ENCODE measurements at regions not wholly inside any gene's neighbourhood (a gene's known extent, or its start where the extent isn't known, plus 50 kb on each side); places are given as distances from the start of the nearest gene placed in this dataset.

- H3K36me3 ChIP-seq (ENCODE audit: control insufficient read depth, insufficient read depth, low read length): no peaks in the 10 kb centered on the region
- no peaks in the 10 kb centered on the region for H3K9me3 ChIP-seq (ENCODE audit: control insufficient read depth, low read length)
- no peak overlapping the region for H3K4me3 ChIP-seq (ENCODE audit: extremely low read depth, insufficient read depth, low read length, poor library complexity, severe bottlenecking)
- H3K4me1 ChIP-seq (ENCODE audit: control insufficient read depth, insufficient read depth, low read length, poor library complexity, severe bottlenecking): no peaks in the 10 kb centered on the region
- WGBS, 2 experiments (ENCODE audit: insufficient coverage in 2 of 2): 84 to 93% methylated on average over 2 of the region's 3 CpGs
- H3K27ac ChIP-seq (ENCODE audit: low read depth, low read length, severe bottlenecking): no peak overlapping the region
Measured at GRCh38 chr14:28407031-28407825, 359.4 kb upstream of the FOXG1 start.

GRCh38 chr14:28407996-28408395, 358.6 kb upstream of the FOXG1 start:
- H3K4me3 ChIP-seq (ENCODE audit: extremely low read depth, insufficient read depth, low read length, poor library complexity, severe bottlenecking): no peak overlapping the region
- no peaks in the 10 kb centered on the region for H3K9me3 ChIP-seq (ENCODE audit: control insufficient read depth, low read length)
- no peaks in the 10 kb centered on the region for H3K4me1 ChIP-seq (ENCODE audit: control insufficient read depth, insufficient read depth, low read length, poor library complexity, severe bottlenecking)
- no peak overlapping the region for H3K27ac ChIP-seq (ENCODE audit: low read depth, low read length, severe bottlenecking)
- H3K36me3 ChIP-seq (ENCODE audit: control insufficient read depth, insufficient read depth, low read length): no peaks in the 10 kb centered on the region
- WGBS, 2 experiments (ENCODE audit: insufficient coverage in 2 of 2): 71 to 100% methylated on average over 1 of the region's 3 CpGs

- 92 to 100% methylated on average over 3 of the region's 3 CpGs for WGBS, 2 experiments (ENCODE audit: insufficient coverage in 2 of 2)
- Histone ChIP-seq H3K9me3 (ENCODE audit: control insufficient read depth, low read length) (no peaks in the 10 kb centered on the region), H3K4me1 (ENCODE audit: control insufficient read depth, insufficient read depth, low read length, poor library complexity, severe bottlenecking) (no peaks in the 10 kb centered on the region), H3K27ac (ENCODE audit: low read depth, low read length, severe bottlenecking) (no peak overlapping the region), H3K4me3 (ENCODE audit: extremely low read depth, insufficient read depth, low read length, poor library complexity, severe bottlenecking) (no peak overlapping the region), H3K36me3 (ENCODE audit: control insufficient read depth, insufficient read depth, low read length) (no peaks in the 10 kb centered on the region)
Measured at GRCh38 chr14:28412077-28412476, 354.5 kb upstream of the FOXG1 start.

GRCh38 chr14:28426960-28427359, 339.6 kb upstream of the FOXG1 start:
- no peak overlapping the region for H3K27ac ChIP-seq (ENCODE audit: low read depth, low read length, severe bottlenecking)
- H3K4me3 ChIP-seq (ENCODE audit: extremely low read depth, insufficient read depth, low read length, poor library complexity, severe bottlenecking): no peak overlapping the region
- no peaks in the 10 kb centered on the region for H3K36me3 ChIP-seq (ENCODE audit: control insufficient read depth, insufficient read depth, low read length)
- no peaks in the 10 kb centered on the region for H3K4me1 ChIP-seq (ENCODE audit: control insufficient read depth, insufficient read depth, low read length, poor library complexity, severe bottlenecking)
- H3K9me3 ChIP-seq (ENCODE audit: control insufficient read depth, low read length): no peaks in the 10 kb centered on the region

GRCh38 chr14:28436821-28437220, 329.8 kb upstream of the FOXG1 start:
- no CpG with 5 or more reads among the region's 2 CpGs for WGBS, 2 experiments (ENCODE audit: insufficient coverage in 2 of 2)
- Histone ChIP-seq H3K4me3 (ENCODE audit: extremely low read depth, insufficient read depth, low read length, poor library complexity, severe bottlenecking) (no peak overlapping the region), H3K27ac (ENCODE audit: low read depth, low read length, severe bottlenecking) (no peak overlapping the region), H3K4me1 (ENCODE audit: control insufficient read depth, insufficient read depth, low read length, poor library complexity, severe bottlenecking) (no peaks in the 10 kb centered on the region), H3K9me3 (ENCODE audit: control insufficient read depth, low read length) (no peaks in the 10 kb centered on the region), H3K36me3 (ENCODE audit: control insufficient read depth, insufficient read depth, low read length) (no peaks in the 10 kb centered on the region)

- WGBS, 2 experiments (ENCODE audit: insufficient coverage in 2 of 2): 29 to 94% methylated on average over 1 to 3 of the region's 7 CpGs
- Histone ChIP-seq H3K9me3 (ENCODE audit: control insufficient read depth, low read length) (peaks cover 4% of the 10 kb centered on the region), H3K4me3 (ENCODE audit: extremely low read depth, insufficient read depth, low read length, poor library complexity, severe bottlenecking) (no peak overlapping the region)
Measured at GRCh38 chr14:28461389-28461788, 305.2 kb upstream of the FOXG1 start.

GRCh38 chr14:28467611-28468010, 299.0 kb upstream of the FOXG1 start:
- 100% methylated on average over 4 of the region's 4 CpGs; no CpG with 5 or more reads in 1 of the 2 experiments for WGBS, 2 experiments (ENCODE audit: insufficient coverage in 2 of 2)
- H3K4me1 ChIP-seq (ENCODE audit: control insufficient read depth, insufficient read depth, low read length, poor library complexity, severe bottlenecking): no peaks in the 10 kb centered on the region
- no peak overlapping the region for H3K4me3 ChIP-seq (ENCODE audit: extremely low read depth, insufficient read depth, low read length, poor library complexity, severe bottlenecking)
- no peak overlapping the region for H3K27ac ChIP-seq (ENCODE audit: low read depth, low read length, severe bottlenecking)
- H3K9me3 ChIP-seq (ENCODE audit: control insufficient read depth, low read length): peaks cover 4% of the 10 kb centered on the region
- no peaks in the 10 kb centered on the region for H3K36me3 ChIP-seq (ENCODE audit: control insufficient read depth, insufficient read depth, low read length)

More at GRCh38 chr14:28461389-28461788, 305.2 kb upstream of the FOXG1 start:
- H3K4me1 ChIP-seq (ENCODE audit: control insufficient read depth, insufficient read depth, low read length, poor library complexity, severe bottlenecking): no peaks in the 10 kb centered on the region
- H3K36me3 ChIP-seq (ENCODE audit: control insufficient read depth, insufficient read depth, low read length): no peaks in the 10 kb centered on the region
- no peak overlapping the region for H3K27ac ChIP-seq (ENCODE audit: low read depth, low read length, severe bottlenecking)

GRCh38 chr14:28468191-28469151, 298.1 kb upstream of the FOXG1 start:
- Histone ChIP-seq H3K36me3 (ENCODE audit: control insufficient read depth, insufficient read depth, low read length) (no peaks in the 10 kb centered on the region), H3K4me1 (ENCODE audit: control insufficient read depth, insufficient read depth, low read length, poor library complexity, severe bottlenecking) (no peaks in the 10 kb centered on the region), H3K9me3 (ENCODE audit: control insufficient read depth, low read length) (peaks cover 4% of the 10 kb centered on the region), H3K27ac (ENCODE audit: low read depth, low read length, severe bottlenecking) (peak overlapping the region; percentile 36), H3K4me3 (ENCODE audit: extremely low read depth, insufficient read depth, low read length, poor library complexity, severe bottlenecking) (no peak overlapping the region)
- 33 to 44% methylated on average over 1 to 2 of the region's 2 CpGs for WGBS, 2 experiments (ENCODE audit: insufficient coverage in 2 of 2)

GRCh38 chr14:28482251-28483040, 284.1 kb upstream of the FOXG1 start:
- H3K4me1 ChIP-seq (ENCODE audit: control insufficient read depth, insufficient read depth, low read length, poor library complexity, severe bottlenecking): no peaks in the 10 kb centered on the region
- H3K27ac ChIP-seq (ENCODE audit: low read depth, low read length, severe bottlenecking): no peak overlapping the region
- H3K9me3 ChIP-seq (ENCODE audit: control insufficient read depth, low read length): no peaks in the 10 kb centered on the region
- 83 to 85% methylated on average over 5 to 6 of the region's 8 CpGs for WGBS, 2 experiments (ENCODE audit: insufficient coverage in 2 of 2)
- no peaks in the 10 kb centered on the region for H3K36me3 ChIP-seq (ENCODE audit: control insufficient read depth, insufficient read depth, low read length)
- H3K4me3 ChIP-seq (ENCODE audit: extremely low read depth, insufficient read depth, low read length, poor library complexity, severe bottlenecking): no peak overlapping the region

- Histone ChIP-seq H3K27ac (ENCODE audit: low read depth, low read length, severe bottlenecking) (no peak overlapping the region), H3K4me1 (ENCODE audit: control insufficient read depth, insufficient read depth, low read length, poor library complexity, severe bottlenecking) (no peaks in the 10 kb centered on the region), H3K9me3 (ENCODE audit: control insufficient read depth, low read length) (no peaks in the 10 kb centered on the region), H3K4me3 (ENCODE audit: extremely low read depth, insufficient read depth, low read length, poor library complexity, severe bottlenecking) (no peak overlapping the region), H3K36me3 (ENCODE audit: control insufficient read depth, insufficient read depth, low read length) (no peaks in the 10 kb centered on the region)
- 100% methylated on average over 1 to 2 of the region's 3 CpGs for WGBS, 2 experiments (ENCODE audit: insufficient coverage in 2 of 2)
Measured at GRCh38 chr14:28483506-28483905, 283.1 kb upstream of the FOXG1 start.

Measured in mesodermal cell (in vitro differentiated cells).